Trophoblast cell (in vitro differentiated cells and primary cell): ENCODE measurements at regions not wholly inside any gene's neighbourhood (a gene's known extent, or its start where the extent isn't known, plus 50 kb on each side); places are given as distances from the start of the nearest gene placed in this dataset.
"Not testable (repeated sequence)": the region's sequence is repeated elsewhere in the genome, so short reads cannot be mapped to it uniquely, and the experiment has no call there.

Source experiments
- DNase-seq, 2 donors: peaks; one replicate each; pipeline ENCODE4 v3.0.0-alpha.2; 2016
- H2AFZ ChIP-seq: 2 replicates; pipeline ENCODE4 v1.6.1; 2013; ENCODE audit warnings: low read length, moderate library complexity, mild to moderate bottlenecking; ENCODE audit not compliant: insufficient read depth, poor library complexity
- H2AK5ac ChIP-seq: 2 replicates; pipeline ENCODE4 v1.6.1; 2013; ENCODE audit warnings: mild to moderate bottlenecking, low read length
- H2BK120ac ChIP-seq: 2 replicates; pipeline ENCODE4 v1.6.1; 2013; ENCODE audit warnings: low read length, mild to moderate bottlenecking, moderate library complexity; ENCODE audit not compliant: insufficient read depth, poor library complexity
- H2BK12ac ChIP-seq: 2 replicates; pipeline ENCODE4 v1.6.1; 2013; ENCODE audit warnings: mild to moderate bottlenecking, low read length, moderate library complexity
- H2BK5ac ChIP-seq: 2 replicates; pipeline ENCODE4 v1.6.1; 2013; ENCODE audit warnings: low read length, low read depth, moderate library complexity, mild to moderate bottlenecking; ENCODE audit not compliant: poor library complexity
- H3K14ac ChIP-seq: 2 replicates; pipeline ENCODE4 v1.6.1; 2013; ENCODE audit warnings: mild to moderate bottlenecking, low read length
- H3K18ac ChIP-seq: 2 replicates; pipeline ENCODE4 v1.6.1; 2013; ENCODE audit warnings: mild to moderate bottlenecking, low read length
- H3K23ac ChIP-seq: 2 replicates; pipeline ENCODE4 v1.6.1; 2013; ENCODE audit warnings: low read length
- H3K27ac ChIP-seq: 2 replicates; pipeline ENCODE4 v1.5.1; 2013; ENCODE audit warnings: low read depth, mild to moderate bottlenecking, inconsistent platforms, low read length, moderate library complexity
- H3K27me3 ChIP-seq: 2 replicates; pipeline ENCODE4 v1.6.1; 2013; ENCODE audit warnings: inconsistent platforms, mild to moderate bottlenecking, low read length, moderate library complexity; ENCODE audit not compliant: insufficient read depth
- H3K36me3 ChIP-seq, 2 experiments: 1 replicate in 1 of 2; 2 replicates in 1 of 2; pipeline ENCODE4 v1.6.1; 2013; ENCODE audit warnings: low read length in 2 of 2, mild to moderate bottlenecking in 2 of 2, moderate library complexity in 1 of 2; ENCODE audit not compliant: insufficient read depth in 2 of 2, control insufficient read depth in 1 of 2
- H3K4ac ChIP-seq: 2 replicates; pipeline ENCODE4 v1.6.1; 2013; ENCODE audit warnings: low read depth, mild to moderate bottlenecking, low read length, moderate library complexity
- H3K4me1 ChIP-seq, 2 experiments: 1 replicate in 1 of 2; 2 replicates in 1 of 2; pipeline ENCODE4 v1.6.1; 2013; ENCODE audit warnings: low read length in 2 of 2, mild to moderate bottlenecking in 2 of 2, moderate library complexity in 1 of 2; ENCODE audit not compliant: insufficient read depth in 2 of 2, control insufficient read depth in 1 of 2
- H3K4me2 ChIP-seq: 2 replicates; pipeline ENCODE4 v1.6.1; 2013; ENCODE audit warnings: inconsistent platforms, mild to moderate bottlenecking, low read length, moderate library complexity
- H3K4me3 ChIP-seq: 2 replicates; pipeline ENCODE4 v1.5.1; 2013; ENCODE audit warnings: mild to moderate bottlenecking, low read depth, low read length, inconsistent platforms
- H3K79me1 ChIP-seq: one replicate; pipeline ENCODE4 v1.6.1; 2013; ENCODE audit warnings: low read length
- H3K79me2 ChIP-seq: 2 replicates; pipeline ENCODE4 v1.6.1; 2013; ENCODE audit warnings: low read length, mild to moderate bottlenecking; ENCODE audit not compliant: control insufficient read depth, insufficient read depth, poor library complexity
- H3K9ac ChIP-seq: 2 replicates; pipeline ENCODE4 v1.6.1; 2013; ENCODE audit warnings: mild to moderate bottlenecking, low read length
- H3K9me3 ChIP-seq: 2 replicates; pipeline ENCODE4 v1.6.1; 2013; ENCODE audit warnings: low read depth, mild to moderate bottlenecking, control low read depth, inconsistent platforms, low read length; ENCODE audit not compliant: insufficient read depth
- H4K12ac ChIP-seq: 2 replicates; pipeline ENCODE4 v1.6.1; 2013; ENCODE audit warnings: low read depth, mild to moderate bottlenecking, low read length, moderate library complexity
- H4K8ac ChIP-seq: 2 replicates; pipeline ENCODE4 v1.6.1; 2013; ENCODE audit warnings: low read depth, mild to moderate bottlenecking, low read length, moderate library complexity
- H4K91ac ChIP-seq: one replicate; pipeline ENCODE4 v1.6.1; 2013; ENCODE audit warnings: low read depth, mild to moderate bottlenecking, low read length, moderate library complexity
- WGBS: extraction: QIAGEN DNeasy Blood & Tissue Kit; methylation state at CpG from one replicate; pipeline ENCODE4 v1.1.7; 2013; ENCODE audit warnings: missing lambda C conversion rate; ENCODE audit not compliant: insufficient read length, insufficient coverage; ENCODE audit errors: extremely low coverage; 5-methylcytosine and 5-hydroxymethylcytosine counted together

GRCh38 chr1:182301467-182302198, 90.0 kb downstream of the GLUL start:
- Histone ChIP-seq H3K79me1 (no peaks in the 10 kb centered on the region), H2BK120ac (no peak overlapping the region), H3K27ac (no peak overlapping the region), H2BK12ac (no peak overlapping the region), H2AK5ac (no peak overlapping the region), H3K27me3 (no peaks in the 10 kb centered on the region), H2BK5ac (no peak overlapping the region), H4K91ac (no peak overlapping the region), H3K14ac (no peak overlapping the region), H2AFZ (no peak overlapping the region), H3K36me3 (no peaks in the 10 kb centered on the region), H3K9me3 (no peaks in the 10 kb centered on the region), H3K18ac (no peak overlapping the region), H4K8ac (no peak overlapping the region), H3K23ac (no peak overlapping the region), H3K4me3 (no peak overlapping the region), H3K4ac (no peak overlapping the region), H3K9ac (no peak overlapping the region), H3K79me2 (no peaks in the 10 kb centered on the region), H3K4me2 (no peak overlapping the region), H3K4me1 (no peaks in the 10 kb centered on the region), H4K12ac (no peak overlapping the region)
- WGBS, result no CpG with 5 or more reads among the region's 9 CpGs
- DNase-seq, result peak in 1 of 2 donors; percentile 5

- no peak overlapping the region for H4K12ac ChIP-seq
- H3K23ac ChIP-seq, result no peak overlapping the region
- no peak overlapping the region for H3K14ac ChIP-seq
- WGBS, result no CpG with 5 or more reads among the region's 8 CpGs
- no peak overlapping the region for H4K91ac ChIP-seq
- no peaks in the 10 kb centered on the region for H3K36me3 ChIP-seq
- no peak overlapping the region for H3K9ac ChIP-seq
- H3K79me1 ChIP-seq, result no peaks in the 10 kb centered on the region
- H4K8ac ChIP-seq, result no peak overlapping the region
- H3K18ac ChIP-seq, result no peak overlapping the region
- H2BK12ac ChIP-seq, result no peak overlapping the region
- H3K4me1 ChIP-seq, result no peaks in the 10 kb centered on the region
- no peak overlapping the region for H3K4ac ChIP-seq
- H3K27me3 ChIP-seq, result no peaks in the 10 kb centered on the region
- H2AK5ac ChIP-seq, result no peak overlapping the region
- H2BK5ac ChIP-seq, result no peak overlapping the region
- DNase-seq, result no peak
- H3K4me3 ChIP-seq, result no peak overlapping the region
- no peaks in the 10 kb centered on the region for H3K79me2 ChIP-seq
- H3K4me2 ChIP-seq, result no peak overlapping the region
- no peaks in the 10 kb centered on the region for H3K9me3 ChIP-seq
- no peak overlapping the region for H2AFZ ChIP-seq
- no peak overlapping the region for H3K27ac ChIP-seq
- no peak overlapping the region for H2BK120ac ChIP-seq
Observed at GRCh38 chr1:182301026-182301436, 90.6 kb downstream of the GLUL start.

GRCh38 chr1:182299728-182300616, 91.6 kb downstream of the GLUL start:
- Histone ChIP-seq H3K36me3 (no peaks in the 10 kb centered on the region), H3K23ac (no peak overlapping the region)
- WGBS, result no CpG with 5 or more reads among the region's 3 CpGs

GRCh38 chr1:182299054-182299727, 92.4 kb downstream of the GLUL start:
- WGBS, result no CpG with 5 or more reads among the region's 14 CpGs
- H3K27ac ChIP-seq, H3K4ac ChIP-seq, H3K18ac ChIP-seq, H3K27me3 ChIP-seq, H2BK12ac ChIP-seq, H3K9me3 ChIP-seq, H2BK120ac ChIP-seq, H3K79me1 ChIP-seq, H3K4me3 ChIP-seq, H3K4me1 ChIP-seq, H3K14ac ChIP-seq, H4K91ac ChIP-seq, H3K9ac ChIP-seq, DNase-seq, H4K12ac ChIP-seq, H3K36me3 ChIP-seq, H3K4me2 ChIP-seq, H2AFZ ChIP-seq, H4K8ac ChIP-seq, H2AK5ac ChIP-seq, H3K79me2 ChIP-seq, H2BK5ac ChIP-seq, H3K23ac ChIP-seq: not testable (repeated sequence)

More at GRCh38 chr1:182299728-182300616, 91.6 kb downstream of the GLUL start:
- H3K18ac ChIP-seq, result no peak overlapping the region
- H2AFZ ChIP-seq, result no peak overlapping the region
- H4K8ac ChIP-seq, result no peak overlapping the region
- no peak overlapping the region for H3K9ac ChIP-seq
- H3K79me2 ChIP-seq, result no peaks in the 10 kb centered on the region
- H2AK5ac ChIP-seq, result no peak overlapping the region
- no peak overlapping the region for H3K14ac ChIP-seq
- no peak overlapping the region for H4K91ac ChIP-seq
- H3K4me1 ChIP-seq, result no peaks in the 10 kb centered on the region
- no peak overlapping the region for H3K27ac ChIP-seq
- no peak overlapping the region for H4K12ac ChIP-seq
- DNase-seq, result no peak
- no peak overlapping the region for H2BK12ac ChIP-seq
- no peaks in the 10 kb centered on the region for H3K9me3 ChIP-seq
- no peaks in the 10 kb centered on the region for H3K27me3 ChIP-seq
- no peak overlapping the region for H3K4me2 ChIP-seq
- H2BK5ac ChIP-seq, result no peak overlapping the region
- no peak overlapping the region for H3K4ac ChIP-seq
- no peaks in the 10 kb centered on the region for H3K79me1 ChIP-seq
- no peak overlapping the region for H2BK120ac ChIP-seq
- H3K4me3 ChIP-seq, result no peak overlapping the region
